Adrenal gland (tissue), 9 donors: ENCODE measurements at regions not wholly inside any gene's neighbourhood (a gene's known extent, or its start where the extent isn't known, plus 50 kb on each side); places are given as distances from the start of the nearest gene placed in this dataset.

ENCODE experiments used
- DNase-seq, 7 donors: peaks; one replicate each; pipeline ENCODE4 v3.0.0-alpha.2; 2019 to 2020
- H3K27ac ChIP-seq, 5 donors: fragments of 200-600 bp; sonication (generic) in 4 of 5; 1 replicate in 3 of 5; 2 replicates in 2 of 5; pipeline versions ENCODE4 v1.5.1 to v1.8.0; 2016 to 2020; ENCODE audit warnings: mild to moderate bottlenecking in 1 of 5
- H3K27me3 ChIP-seq: fragments of 200-600 bp; 2 replicates; pipeline ENCODE4 v1.8.0; 2021
- H3K36me3 ChIP-seq, 2 donors: fragments of 200-600 bp; replicated peaks in 1 of 2; 1 replicate in 1 of 2; 2 replicates in 1 of 2; pipeline versions ENCODE4 v1.5.1 to v1.8.0; 2018 to 2022
- H3K4me1 ChIP-seq, 2 donors: fragments of 200-600 bp; replicated peaks in 1 of 2; 1 replicate in 1 of 2; 2 replicates in 1 of 2; pipeline versions ENCODE4 v1.5.1 to v1.8.0; 2018 to 2021
- H3K4me3 ChIP-seq, 4 donors: fragments of 200-600 bp; sonication (generic) in 3 of 4; one replicate each; pipeline ENCODE4 v1.5.1; 2016 to 2018
- H3K9me3 ChIP-seq, 3 donors: fragments of 200-600 bp; sonication (generic) in 1 of 3; replicated peaks in 1 of 3; 1 replicate in 2 of 3; 2 replicates in 1 of 3; pipeline versions ENCODE4 v1.5.1 to v1.8.0; 2016 to 2021
- POLR2A ChIP-seq, 2 donors: fragments of 450-650 bp; IDR thresholded peaks; one replicate each; pipeline ENCODE4 v1.6.1; 2017; ENCODE audit warnings: antibody characterized with exemption in 2 of 2, mild to moderate bottlenecking in 2 of 2, moderate library complexity in 1 of 2
- WGBS, 4 donors: extraction: QIAGEN DNeasy Blood & Tissue Kit in 2 of 4; methylation state at CpG; one replicate each; pipeline versions ENCODE4 v1.1.5 to v1.1.7; 2013 to 2017; 5-methylcytosine and 5-hydroxymethylcytosine counted together
- intact Hi-C, 2 donors: fragments of 100-400 bp; cut with DNase I; formaldehyde crosslinking; loops; one replicate each; pipeline versions ENCODE4 v1.14.1 to v1.15.0; 2022 to 2023
- TF ChIP-seq, protein P1 (sequence below), 6 experiments: fragments of 450-650 bp in 4 of 6; fragments of 200-600 bp in 2 of 6; sonication (generic) in 1 of 6; IDR thresholded peaks; 1 replicate in 5 of 6; 2 replicates in 1 of 6; pipeline versions ENCODE4 v1.5.1 to v1.8.0; 2016 to 2021; ENCODE audit warnings: antibody characterized with exemption in 6 of 6, mild to moderate bottlenecking in 2 of 6, moderate library complexity in 1 of 6
- donor health status: healthy with polysubstance abuse.
- donor health status: Bipolar disorder and iron deficiency.
- donor health status: DM: yes; HTN: yes; CAD: no.
- donor health status: DM: no; HTN: no; CAD: no.
- donor health status: DM: no; HTN: no; CAD: no.

DNA sequence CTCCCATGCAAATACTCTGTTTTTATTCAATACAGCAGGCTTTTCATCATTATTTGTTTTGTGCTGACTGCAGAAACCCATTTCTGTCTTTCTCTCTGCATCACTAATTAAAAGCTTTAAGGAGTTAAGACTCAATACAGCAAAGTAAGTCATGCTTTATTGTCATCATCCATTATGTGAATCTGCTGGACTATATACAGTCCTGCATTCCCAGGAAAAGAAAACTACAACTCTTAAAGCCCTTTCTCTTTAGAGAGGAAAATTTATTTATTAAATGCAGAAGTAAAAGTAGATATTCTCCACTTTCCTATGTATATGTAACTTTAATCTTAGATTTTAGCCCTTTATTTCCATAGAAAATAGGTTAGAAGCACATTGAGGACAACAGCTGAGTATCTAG is 706.6 kb upstream of the RGMB start:
- H3K9me3 ChIP-seq: no peaks in the 10 kb centered on the region
- no peaks in the 10 kb centered on the region for H3K36me3 ChIP-seq
- H3K27ac ChIP-seq: no peak overlapping the region
- no peaks in the 10 kb centered on the region for H3K4me1 ChIP-seq
- DNase-seq: no peak
- intact Hi-C loops: no loop called here
- H3K4me3 ChIP-seq: no peak overlapping the region
- no peak for TF ChIP-seq POLR2A (IDR thresholded peaks at IDR 0.05)
- TF ChIP-seq, protein P1, sequence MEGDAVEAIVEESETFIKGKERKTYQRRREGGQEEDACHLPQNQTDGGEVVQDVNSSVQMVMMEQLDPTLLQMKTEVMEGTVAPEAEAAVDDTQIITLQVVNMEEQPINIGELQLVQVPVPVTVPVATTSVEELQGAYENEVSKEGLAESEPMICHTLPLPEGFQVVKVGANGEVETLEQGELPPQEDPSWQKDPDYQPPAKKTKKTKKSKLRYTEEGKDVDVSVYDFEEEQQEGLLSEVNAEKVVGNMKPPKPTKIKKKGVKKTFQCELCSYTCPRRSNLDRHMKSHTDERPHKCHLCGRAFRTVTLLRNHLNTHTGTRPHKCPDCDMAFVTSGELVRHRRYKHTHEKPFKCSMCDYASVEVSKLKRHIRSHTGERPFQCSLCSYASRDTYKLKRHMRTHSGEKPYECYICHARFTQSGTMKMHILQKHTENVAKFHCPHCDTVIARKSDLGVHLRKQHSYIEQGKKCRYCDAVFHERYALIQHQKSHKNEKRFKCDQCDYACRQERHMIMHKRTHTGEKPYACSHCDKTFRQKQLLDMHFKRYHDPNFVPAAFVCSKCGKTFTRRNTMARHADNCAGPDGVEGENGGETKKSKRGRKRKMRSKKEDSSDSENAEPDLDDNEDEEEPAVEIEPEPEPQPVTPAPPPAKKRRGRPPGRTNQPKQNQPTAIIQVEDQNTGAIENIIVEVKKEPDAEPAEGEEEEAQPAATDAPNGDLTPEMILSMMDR (IDR thresholded peaks at IDR 0.05): no peak
- no peaks in the 10 kb centered on the region for H3K27me3 ChIP-seq

DNA sequence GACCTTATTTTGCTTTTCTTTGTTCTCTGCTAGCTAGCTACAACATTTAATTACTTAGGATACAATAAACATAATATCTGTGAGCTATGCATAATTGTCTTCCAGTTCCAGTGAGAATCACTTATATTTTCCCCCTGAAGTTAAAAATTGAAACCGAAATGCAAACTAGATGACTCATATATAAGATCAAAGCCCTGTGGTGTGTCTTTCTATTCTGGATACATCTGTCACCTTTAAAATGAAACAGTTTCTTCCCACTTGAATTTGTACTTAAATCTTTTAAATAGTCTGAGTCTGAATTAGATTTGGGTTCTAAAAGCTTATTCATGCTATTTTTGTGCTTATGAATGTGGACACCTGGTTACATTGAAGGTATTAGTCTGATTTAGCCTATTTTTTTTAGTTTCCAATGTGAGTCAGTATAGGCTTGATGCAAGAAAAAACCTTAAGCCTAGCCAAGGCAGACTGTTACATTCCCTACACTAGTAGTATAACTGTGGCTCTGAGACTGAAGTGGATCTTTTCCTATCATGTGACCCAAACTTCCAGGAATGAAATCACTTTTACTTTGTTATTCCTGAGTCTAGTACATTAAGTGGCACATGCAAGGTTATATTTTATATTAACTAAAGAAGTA is 703.5 kb upstream of the RGMB start:
- H3K36me3 ChIP-seq: no peaks in the 10 kb centered on the region
- H3K27me3 ChIP-seq: no peaks in the 10 kb centered on the region
- H3K9me3 ChIP-seq: no peaks in the 10 kb centered on the region
- H3K4me1 ChIP-seq: no peaks in the 10 kb centered on the region
- WGBS, 4 donors: 52 to 87% (median 78%) methylated on average over 1 of the region's 1 CpG
- intact Hi-C loops: no loop called here
- H3K27ac ChIP-seq: no peak overlapping the region
- no peak overlapping the region for H3K4me3 ChIP-seq
- no peak for DNase-seq
- TF ChIP-seq, protein P1 (IDR thresholded peaks at IDR 0.05): no peak
- no peak for TF ChIP-seq POLR2A (IDR thresholded peaks at IDR 0.05)

DNA sequence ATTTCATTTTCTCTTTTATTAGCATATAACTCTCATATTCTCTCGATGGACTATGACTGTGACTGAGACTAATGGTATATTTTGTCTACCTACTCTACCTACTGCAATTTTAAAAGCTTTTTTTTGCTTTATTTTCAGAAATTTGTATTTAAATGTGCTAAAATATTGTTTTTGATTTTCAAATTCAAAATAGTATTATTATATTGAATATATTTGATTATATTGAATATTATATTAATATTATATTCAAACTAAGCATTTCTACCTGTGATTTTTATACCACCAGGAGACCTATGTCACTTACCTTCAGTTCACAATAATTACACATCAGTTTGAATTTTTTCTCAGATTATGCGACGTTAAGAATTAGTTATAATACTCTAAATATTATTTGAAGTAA is 700.5 kb upstream of the RGMB start:
- Histone ChIP-seq H3K27me3 (no peaks in the 10 kb centered on the region), H3K4me1 (no peaks in the 10 kb centered on the region), H3K9me3 (no peaks in the 10 kb centered on the region), H3K36me3 (no peaks in the 10 kb centered on the region), H3K4me3 (no peak overlapping the region), H3K27ac (no peak overlapping the region)
- no peak for DNase-seq
- TF ChIP-seq POLR2A (IDR thresholded peaks at IDR 0.05): no peak
- TF ChIP-seq, protein P1 (IDR thresholded peaks at IDR 0.05): no peak
- WGBS, 4 donors: 82 to 91% (median 90%) methylated on average over 3 of the region's 3 CpGs
- intact Hi-C loops: no loop called here

DNA sequence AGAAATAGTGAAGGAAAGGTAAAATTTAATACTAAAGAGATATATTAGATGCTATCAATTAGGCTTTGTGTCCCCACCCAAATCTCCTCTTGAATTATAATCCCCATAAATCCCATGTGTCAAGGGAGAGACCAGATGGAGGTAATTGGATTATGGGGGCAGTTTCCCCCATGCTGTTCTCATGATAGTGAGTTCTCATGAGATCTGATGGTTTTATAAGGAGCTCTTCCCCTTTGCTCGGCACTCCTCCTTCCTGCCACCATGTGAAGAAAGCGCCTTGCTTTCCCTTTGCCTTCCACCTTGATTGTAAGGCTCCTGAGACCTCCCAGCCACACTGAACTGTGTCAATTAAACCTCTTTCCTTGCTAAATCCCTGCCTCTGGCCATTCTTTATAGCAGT is 697.0 kb upstream of the RGMB start:
- H3K4me3 ChIP-seq: no peak overlapping the region
- no peaks in the 10 kb centered on the region for H3K4me1 ChIP-seq
- no peak for DNase-seq
- no peaks in the 10 kb centered on the region for H3K27me3 ChIP-seq
- TF ChIP-seq POLR2A (IDR thresholded peaks at IDR 0.05): no peak
- TF ChIP-seq, protein P1 (IDR thresholded peaks at IDR 0.05): no peak
- 53 to 83% (median 65%) methylated on average over 2 of the region's 2 CpGs for WGBS, 4 donors
- intact Hi-C loops: no loop called here
- no peaks in the 10 kb centered on the region for H3K36me3 ChIP-seq
- H3K27ac ChIP-seq: no peak overlapping the region
- H3K9me3 ChIP-seq: no peaks in the 10 kb centered on the region
